ENCODE measurements at regions not wholly inside any gene's neighbourhood (a gene's known extent, or its start where the extent isn't known, plus 50 kb on each side); places are given as distances from the start of the nearest gene placed in this dataset.

DNA sequence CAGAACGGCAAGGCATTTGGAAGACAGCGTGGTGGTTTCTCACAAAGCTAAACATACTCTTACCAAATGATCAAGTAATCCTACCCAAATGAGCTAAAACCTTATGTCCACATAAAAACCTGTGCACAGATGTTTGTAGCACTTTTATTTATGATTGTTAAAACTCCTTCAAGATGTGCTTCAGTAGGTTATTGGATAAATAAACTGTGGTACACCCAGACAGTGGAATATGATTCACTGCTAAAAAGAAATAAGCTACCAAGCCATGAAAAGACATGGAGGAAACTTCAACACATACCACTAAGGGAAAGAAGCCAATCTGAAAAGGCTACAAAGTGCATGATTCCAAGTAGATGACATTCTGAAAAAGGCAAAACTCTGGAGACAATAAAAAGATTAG is 94.2 kb downstream of the FOXD1 start:
- H3K9me3 ChIP-seq (ENCODE audit: control insufficient read depth, low read depth, low read length): no peaks in the 10 kb centered on the region
- H3K36me3 ChIP-seq (ENCODE audit: control insufficient read depth, low read depth, low read length): no peaks in the 10 kb centered on the region
- H3K27ac ChIP-seq (ENCODE audit: low read length): no peak overlapping the region
- no peaks in the 10 kb centered on the region for H3K27me3 ChIP-seq (ENCODE audit: control insufficient read depth, insufficient read depth, low read length)
- H3K4me3 ChIP-seq (ENCODE audit: low read length): no peak overlapping the region
- no peaks in the 10 kb centered on the region for H3K4me1 ChIP-seq (ENCODE audit: control insufficient read depth, low read depth, low read length)
- H3K9ac ChIP-seq (ENCODE audit: low read length): no peak overlapping the region

- no peaks in the 10 kb centered on the region for H3K4me1 ChIP-seq (ENCODE audit: control insufficient read depth, low read depth, low read length)
- no peaks in the 10 kb centered on the region for H3K27me3 ChIP-seq (ENCODE audit: control insufficient read depth, insufficient read depth, low read length)
- H3K27ac ChIP-seq (ENCODE audit: low read length): no peak overlapping the region
- no peaks in the 10 kb centered on the region for H3K9me3 ChIP-seq (ENCODE audit: control insufficient read depth, low read depth, low read length)
- no peak overlapping the region for H3K4me3 ChIP-seq (ENCODE audit: low read length)
- no peaks in the 10 kb centered on the region for H3K36me3 ChIP-seq (ENCODE audit: control insufficient read depth, low read depth, low read length)
- no peak overlapping the region for H3K9ac ChIP-seq (ENCODE audit: low read length)
Observed at GRCh38 chr5:73352649-73353230, 95.8 kb downstream of the FOXD1 start.

GRCh38 chr5:73352243-73352642 is 96.3 kb downstream of the FOXD1 start:
- H3K27ac ChIP-seq (ENCODE audit: low read length): no peak overlapping the region
- no peaks in the 10 kb centered on the region for H3K27me3 ChIP-seq (ENCODE audit: control insufficient read depth, insufficient read depth, low read length)

DNA sequence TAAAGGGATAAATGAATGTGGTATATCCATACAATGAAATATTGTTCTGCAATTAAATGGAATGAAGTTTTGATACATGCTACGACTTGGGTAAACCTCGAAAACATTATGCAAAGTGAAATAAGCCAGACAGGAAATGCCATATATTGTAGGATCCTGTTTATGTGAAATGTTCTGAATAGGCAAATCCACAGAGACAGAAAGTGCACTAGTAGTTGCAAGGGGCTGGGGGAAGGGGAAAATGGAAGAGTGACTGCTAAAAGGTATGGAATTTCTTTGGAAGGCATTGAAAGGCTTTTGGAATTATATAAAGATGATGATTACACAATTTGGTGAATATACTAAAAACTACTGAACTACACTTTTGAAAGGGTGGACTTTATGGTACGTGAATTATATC is 97.0 kb downstream of the FOXD1 start:
- no peaks in the 10 kb centered on the region for H3K36me3 ChIP-seq (ENCODE audit: control insufficient read depth, low read depth, low read length)
- H3K4me1 ChIP-seq (ENCODE audit: control insufficient read depth, low read depth, low read length): no peaks in the 10 kb centered on the region
- H3K27me3 ChIP-seq (ENCODE audit: control insufficient read depth, insufficient read depth, low read length): no peaks in the 10 kb centered on the region
- H3K4me3 ChIP-seq (ENCODE audit: low read length): no peak overlapping the region
- H3K27ac ChIP-seq (ENCODE audit: low read length): no peak overlapping the region
- H3K9me3 ChIP-seq (ENCODE audit: control insufficient read depth, low read depth, low read length): peaks cover 5% of the 10 kb centered on the region
- no peak overlapping the region for H3K9ac ChIP-seq (ENCODE audit: low read length)

More at GRCh38 chr5:73352243-73352642, 96.3 kb downstream of the FOXD1 start:
- Histone ChIP-seq H3K36me3 (ENCODE audit: control insufficient read depth, low read depth, low read length) (no peaks in the 10 kb centered on the region), H3K9ac (ENCODE audit: low read length) (no peak overlapping the region), H3K4me3 (ENCODE audit: low read length) (no peak overlapping the region), H3K4me1 (ENCODE audit: control insufficient read depth, low read depth, low read length) (no peaks in the 10 kb centered on the region), H3K9me3 (ENCODE audit: control insufficient read depth, low read depth, low read length) (no peaks in the 10 kb centered on the region)

- Histone ChIP-seq H3K27ac (ENCODE audit: low read length) (no peak overlapping the region), H3K27me3 (ENCODE audit: control insufficient read depth, insufficient read depth, low read length) (no peaks in the 10 kb centered on the region), H3K36me3 (ENCODE audit: control insufficient read depth, low read depth, low read length) (no peaks in the 10 kb centered on the region), H3K9ac (ENCODE audit: low read length) (no peak overlapping the region), H3K9me3 (ENCODE audit: control insufficient read depth, low read depth, low read length) (peaks cover 5% of the 10 kb centered on the region), H3K4me1 (ENCODE audit: control insufficient read depth, low read depth, low read length) (no peaks in the 10 kb centered on the region), H3K4me3 (ENCODE audit: low read length) (no peak overlapping the region)
Observed at GRCh38 chr5:73346878-73347408, 101.6 kb downstream of the FOXD1 start.

GRCh38 chr5:73344835-73345234 is 103.7 kb downstream of the FOXD1 start:
- H3K9me3 ChIP-seq (ENCODE audit: control insufficient read depth, low read depth, low read length): peaks cover 5% of the 10 kb centered on the region
- H3K4me1 ChIP-seq (ENCODE audit: control insufficient read depth, low read depth, low read length): no peaks in the 10 kb centered on the region
- H3K4me3 ChIP-seq (ENCODE audit: low read length): no peak overlapping the region
- no peak overlapping the region for H3K9ac ChIP-seq (ENCODE audit: low read length)
- H3K27me3 ChIP-seq (ENCODE audit: control insufficient read depth, insufficient read depth, low read length): no peaks in the 10 kb centered on the region
- H3K27ac ChIP-seq (ENCODE audit: low read length): no peak overlapping the region
- no peaks in the 10 kb centered on the region for H3K36me3 ChIP-seq (ENCODE audit: control insufficient read depth, low read depth, low read length)

DNA sequence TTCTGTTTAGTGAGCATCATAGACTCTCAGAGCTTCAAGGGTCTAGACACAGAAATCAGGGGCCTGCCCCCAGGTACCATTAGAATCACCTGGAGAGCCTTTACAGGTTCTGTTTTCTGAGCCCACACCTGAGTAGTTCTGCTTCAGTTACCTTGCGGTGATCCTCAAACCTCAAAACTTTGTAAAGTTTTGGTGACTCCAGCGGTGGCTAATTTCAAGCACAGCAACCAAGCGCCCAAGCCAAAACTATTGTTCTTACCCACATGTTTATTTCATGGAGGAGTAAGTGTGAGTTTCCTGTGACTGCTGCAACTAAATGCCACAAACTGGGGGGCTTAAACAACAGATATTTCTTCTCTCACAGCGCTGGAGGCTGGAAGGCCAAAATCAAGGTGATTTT is 108.9 kb downstream of the FOXD1 start:
- H3K36me3 ChIP-seq (ENCODE audit: control insufficient read depth, low read depth, low read length): no peaks in the 10 kb centered on the region
- H3K4me3 ChIP-seq (ENCODE audit: low read length): no peak overlapping the region
- no peaks in the 10 kb centered on the region for H3K9me3 ChIP-seq (ENCODE audit: control insufficient read depth, low read depth, low read length)
- no peak overlapping the region for H3K27ac ChIP-seq (ENCODE audit: low read length)
- H3K9ac ChIP-seq (ENCODE audit: low read length): no peak overlapping the region
- H3K4me1 ChIP-seq (ENCODE audit: control insufficient read depth, low read depth, low read length): no peaks in the 10 kb centered on the region
- H3K27me3 ChIP-seq (ENCODE audit: control insufficient read depth, insufficient read depth, low read length): no peaks in the 10 kb centered on the region

DNA sequence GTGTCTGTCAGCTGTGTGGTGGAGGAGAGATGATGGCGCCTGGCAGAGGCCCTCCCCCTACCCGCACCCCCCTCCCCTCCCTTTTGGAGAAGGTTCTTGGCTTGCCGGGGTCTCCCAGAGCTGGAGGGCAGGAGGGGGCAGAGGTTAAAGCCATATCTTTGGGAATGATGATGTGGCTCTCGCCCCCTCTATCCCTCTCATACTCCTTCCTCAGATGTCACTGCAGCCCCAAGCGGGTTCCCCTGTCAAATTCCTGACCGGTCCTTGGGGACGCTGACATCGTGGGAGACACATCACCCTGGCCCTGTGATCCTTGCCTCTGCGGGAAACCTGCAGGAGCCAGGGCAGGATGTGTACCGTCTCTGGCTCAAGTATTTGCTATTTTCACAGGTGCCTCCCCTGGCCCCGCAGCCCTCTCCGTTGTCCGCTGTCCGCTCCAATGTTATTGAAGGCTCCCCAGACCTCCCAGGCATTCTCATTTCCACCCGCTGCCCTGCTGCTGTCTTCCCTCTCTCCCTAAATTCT is 109.5 kb downstream of the FOXD1 start:
- Histone ChIP-seq H3K27me3 (ENCODE audit: control insufficient read depth, insufficient read depth, low read length) (no peaks in the 10 kb centered on the region), H3K9me3 (ENCODE audit: control insufficient read depth, low read depth, low read length) (no peaks in the 10 kb centered on the region), H3K36me3 (ENCODE audit: control insufficient read depth, low read depth, low read length) (no peaks in the 10 kb centered on the region), H3K4me1 (ENCODE audit: control insufficient read depth, low read depth, low read length) (no peaks in the 10 kb centered on the region), H3K4me3 (ENCODE audit: low read length) (no peak overlapping the region), H3K27ac (ENCODE audit: low read length) (no peak overlapping the region), H3K9ac (ENCODE audit: low read length) (no peak overlapping the region)

- Histone ChIP-seq H3K27ac (ENCODE audit: low read length) (no peak overlapping the region), H3K9ac (ENCODE audit: low read length) (no peak overlapping the region), H3K27me3 (ENCODE audit: control insufficient read depth, insufficient read depth, low read length) (no peaks in the 10 kb centered on the region), H3K9me3 (ENCODE audit: control insufficient read depth, low read depth, low read length) (no peaks in the 10 kb centered on the region), H3K4me3 (ENCODE audit: low read length) (no peak overlapping the region), H3K4me1 (ENCODE audit: control insufficient read depth, low read depth, low read length) (no peaks in the 10 kb centered on the region), H3K36me3 (ENCODE audit: control insufficient read depth, low read depth, low read length) (no peaks in the 10 kb centered on the region)
Observed at GRCh38 chr5:73338256-73339050, 110.1 kb downstream of the FOXD1 start.

GRCh38 chr5:73337586-73338255 is 110.9 kb downstream of the FOXD1 start:
- Histone ChIP-seq H3K27ac (ENCODE audit: low read length) (no peak overlapping the region), H3K27me3 (ENCODE audit: control insufficient read depth, insufficient read depth, low read length) (no peaks in the 10 kb centered on the region), H3K9ac (ENCODE audit: low read length) (no peak overlapping the region), H3K9me3 (ENCODE audit: control insufficient read depth, low read depth, low read length) (no peaks in the 10 kb centered on the region), H3K36me3 (ENCODE audit: control insufficient read depth, low read depth, low read length) (no peaks in the 10 kb centered on the region), H3K4me3 (ENCODE audit: low read length) (no peak overlapping the region), H3K4me1 (ENCODE audit: control insufficient read depth, low read depth, low read length) (no peaks in the 10 kb centered on the region)

- H3K4me1 ChIP-seq (ENCODE audit: control insufficient read depth, low read depth, low read length): no peaks in the 10 kb centered on the region
- H3K36me3 ChIP-seq (ENCODE audit: control insufficient read depth, low read depth, low read length): no peaks in the 10 kb centered on the region
- H3K9ac ChIP-seq (ENCODE audit: low read length): no peak overlapping the region
- H3K9me3 ChIP-seq (ENCODE audit: control insufficient read depth, low read depth, low read length): no peaks in the 10 kb centered on the region
- no peak overlapping the region for H3K27ac ChIP-seq (ENCODE audit: low read length)
- H3K4me3 ChIP-seq (ENCODE audit: low read length): no peak overlapping the region
- H3K27me3 ChIP-seq (ENCODE audit: control insufficient read depth, insufficient read depth, low read length): no peaks in the 10 kb centered on the region
Observed at GRCh38 chr5:73336366-73336765, 112.2 kb downstream of the FOXD1 start.
